ENCODE measurements at regions not wholly inside any gene's neighbourhood (a gene's known extent, or its start where the extent isn't known, plus 50 kb on each side); places are given as distances from the start of the nearest gene placed in this dataset.

GRCh38 chr3:79845546-79845945 lies 77.7 kb upstream of the ROBO1 start:
- no peak for DNase-seq (ENCODE audit: low spot score)
- no peak for TF ChIP-seq CTCF (IDR thresholded peaks at IDR 0.05; ENCODE audit: extremely low read depth, missing control alignments)

DNA sequence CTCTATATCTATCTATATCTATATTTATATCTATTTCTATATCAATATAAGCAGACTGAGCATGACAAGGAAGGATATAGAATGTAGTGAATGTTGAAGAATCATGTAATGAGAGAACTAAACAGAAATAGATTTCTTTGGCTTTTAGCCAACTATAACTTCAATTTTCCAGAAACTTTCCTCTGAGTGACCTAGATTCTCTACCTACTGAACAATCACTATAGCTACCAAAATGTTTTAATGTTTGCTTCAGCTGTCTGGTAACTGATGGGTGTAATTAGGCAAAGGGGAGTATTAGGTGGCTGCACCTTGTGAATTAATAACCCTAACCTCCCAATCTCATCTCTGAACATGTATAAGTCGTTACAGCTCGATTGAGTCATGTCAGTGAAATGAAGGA lies 76.4 kb upstream of the ROBO1 start:
- DNase-seq (ENCODE audit: low spot score) = no peak
- TF ChIP-seq CTCF (IDR thresholded peaks at IDR 0.05; ENCODE audit: extremely low read depth, missing control alignments) = no peak

DNA sequence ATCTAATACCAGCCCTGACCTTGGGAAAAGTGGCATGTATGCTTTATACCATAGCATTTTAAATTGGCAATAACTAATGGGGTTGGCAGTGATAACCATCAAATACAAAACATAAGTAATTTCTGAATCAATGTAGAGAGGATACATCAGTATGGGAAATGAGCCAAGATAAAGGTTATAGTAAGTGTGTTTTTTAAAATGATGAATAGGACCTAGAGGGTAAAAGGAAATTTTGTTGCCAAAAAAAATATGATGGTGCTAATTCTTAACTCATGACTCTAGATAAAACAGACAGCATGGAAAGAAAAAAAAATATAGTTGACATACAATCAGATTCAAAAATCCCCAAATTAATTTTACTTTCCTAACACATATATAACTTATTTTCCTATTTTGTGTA lies 75.4 kb upstream of the ROBO1 start:
- TF ChIP-seq CTCF (IDR thresholded peaks at IDR 0.05; ENCODE audit: extremely low read depth, missing control alignments) = no peak
- DNase-seq (ENCODE audit: low spot score) = no peak

DNA sequence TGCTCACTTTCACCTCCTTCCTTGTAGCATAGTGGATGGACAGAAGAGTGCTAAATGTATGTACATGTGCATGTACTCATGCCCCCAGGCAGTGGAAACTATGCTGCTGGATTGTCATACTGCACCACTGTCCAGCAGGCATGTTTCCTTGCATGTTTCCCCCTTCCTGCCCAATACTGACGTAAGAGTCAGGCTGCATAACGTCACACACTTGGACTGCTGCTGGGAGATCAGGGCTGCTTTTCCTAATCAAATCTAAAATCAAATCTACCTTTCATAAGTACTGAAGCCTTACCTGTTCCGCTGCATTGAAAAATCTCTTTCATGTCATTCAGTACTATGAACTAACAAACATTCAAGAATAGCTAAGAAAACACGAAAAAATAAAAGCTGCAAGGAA lies 67.9 kb upstream of the ROBO1 start:
- no peak for TF ChIP-seq CTCF (IDR thresholded peaks at IDR 0.05; ENCODE audit: extremely low read depth, missing control alignments)
- no peak for DNase-seq (ENCODE audit: low spot score)

DNA sequence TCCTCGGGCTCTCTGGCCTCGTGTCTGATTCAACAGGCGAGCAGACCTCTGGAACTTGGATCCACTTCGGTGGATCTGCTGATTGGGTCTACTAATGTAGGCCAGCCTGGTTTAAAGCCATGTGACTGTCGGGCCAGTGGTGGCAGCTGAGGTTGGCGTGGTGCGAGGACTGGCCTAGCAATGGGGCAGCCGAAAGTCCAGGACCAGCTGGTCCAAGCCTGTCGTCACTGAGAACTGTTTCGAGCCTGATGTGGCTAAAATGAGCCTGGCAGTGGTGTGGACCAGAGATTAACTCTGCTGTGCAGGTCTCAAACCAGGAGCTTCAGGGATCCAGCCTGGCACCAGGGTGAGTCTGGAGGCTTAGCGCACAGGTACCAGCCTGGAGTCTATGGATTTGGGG lies 56.4 kb upstream of the ROBO1 start:
- no peak for DNase-seq (ENCODE audit: low spot score)
- no peak for TF ChIP-seq CTCF (IDR thresholded peaks at IDR 0.05; ENCODE audit: extremely low read depth, missing control alignments)

DNA sequence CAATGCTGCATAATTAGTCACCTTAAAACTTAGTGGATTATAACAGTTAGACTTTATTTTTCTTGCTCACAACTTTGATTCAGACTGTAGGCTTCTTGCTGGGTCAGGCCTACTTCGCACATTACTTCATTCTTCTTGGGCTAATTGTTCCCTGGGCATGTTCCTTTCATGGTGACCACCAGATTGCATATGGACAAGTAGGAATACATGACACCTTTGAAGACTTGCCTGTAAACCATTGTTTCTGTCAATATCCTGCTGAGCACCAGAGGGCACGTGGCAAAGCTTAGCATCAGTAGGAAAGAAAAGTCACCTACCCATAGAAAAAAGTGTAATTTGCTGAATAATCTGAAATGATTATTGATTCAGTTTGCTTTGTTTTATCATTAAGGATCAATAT lies 54.3 kb upstream of the ROBO1 start:
- no peak for TF ChIP-seq CTCF (IDR thresholded peaks at IDR 0.05; ENCODE audit: extremely low read depth, missing control alignments)
- DNase-seq (ENCODE audit: low spot score) = no peak

DNA sequence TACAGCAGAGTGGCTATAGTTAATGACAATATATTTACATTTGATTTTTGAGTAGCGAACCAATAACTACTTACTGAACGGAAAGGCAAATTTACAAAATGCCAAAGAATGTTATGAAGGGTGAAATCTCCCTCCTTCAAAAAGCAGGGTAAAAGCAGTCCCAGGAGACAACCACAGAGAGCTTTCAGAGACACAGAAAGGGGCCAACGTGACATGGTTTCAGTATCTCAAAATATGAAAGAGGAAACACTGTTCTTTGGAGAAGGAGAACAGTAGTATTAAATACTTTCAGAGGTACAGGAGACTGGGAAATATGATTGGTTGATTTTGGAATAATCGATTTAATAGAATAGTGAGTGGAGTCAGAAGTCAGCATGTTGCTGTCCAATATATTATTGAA lies 52.3 kb upstream of the ROBO1 start:
- no peak for TF ChIP-seq CTCF (IDR thresholded peaks at IDR 0.05; ENCODE audit: extremely low read depth, missing control alignments)
- DNase-seq (ENCODE audit: low spot score) = no peak

All from GM20000 (cell line).